ENCODE measurements at regions not wholly inside any gene's neighbourhood (a gene's known extent, or its start where the extent isn't known, plus 50 kb on each side); places are given as distances from the start of the nearest gene placed in this dataset.
A peak's percentile ranks its signal among the peaks of the same experiment; 100 is the strongest.

DNA sequence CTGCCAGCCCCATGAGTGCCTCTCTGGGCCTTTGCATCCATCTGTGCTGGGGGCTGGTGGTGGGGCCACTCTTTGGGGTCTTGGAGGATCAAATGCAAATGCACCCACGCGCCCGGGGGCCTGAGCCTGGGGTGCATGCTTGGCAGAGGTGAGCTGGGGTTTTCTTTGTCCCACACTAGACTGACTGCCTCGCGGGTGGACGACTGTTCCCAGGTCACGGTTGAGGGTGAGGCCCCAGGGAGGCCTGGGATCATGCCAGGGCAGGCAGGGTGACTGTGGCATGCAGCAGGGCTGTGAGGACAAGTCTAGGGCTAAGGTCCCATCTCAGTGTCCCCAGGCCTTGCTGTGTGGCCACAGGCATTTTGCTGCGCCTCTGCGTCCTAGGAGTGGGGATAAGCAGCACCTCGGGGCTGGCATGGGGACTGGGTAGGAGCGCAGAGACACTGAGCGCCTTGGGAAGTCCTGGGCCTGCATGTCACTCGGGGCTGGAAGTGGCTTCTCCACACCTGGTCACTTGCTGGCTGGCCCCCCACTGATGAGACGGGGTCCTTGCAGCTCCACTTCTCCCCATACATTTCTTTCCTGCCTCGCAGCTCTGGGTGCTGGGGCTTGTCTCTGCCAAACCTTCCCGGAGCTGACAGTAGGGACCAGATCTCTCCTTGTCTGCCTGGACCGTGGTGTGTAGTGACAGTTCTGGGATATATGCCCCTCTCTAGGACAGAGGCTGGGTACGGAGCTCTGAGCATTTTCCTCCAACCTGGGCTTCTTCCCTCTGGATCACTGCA, 133.1 kb downstream of the CTTN start:
- TF ChIP-seq POLR2A (IDR thresholded peaks at IDR 0.05), result no peak
- no peaks in the 10 kb centered on the region for H3K36me3 ChIP-seq
- no CpG with 5 or more reads among the region's 18 CpGs for WGBS (ENCODE audit: insufficient coverage, low coverage, low lambda C conversion rate, missing lambda C conversion rate)
- intact Hi-C loops (cut with DNase I), result no loop called here
- no peaks in the 10 kb centered on the region for H3K9me3 ChIP-seq
- H3K4me1 ChIP-seq, result no peaks in the 10 kb centered on the region
- H3K27ac ChIP-seq, result no peak overlapping the region
- no peak overlapping the region for H3K4me3 ChIP-seq
- H3K27me3 ChIP-seq, result no peaks in the 10 kb centered on the region
- peak in 2 of 3 donors; percentile 13 to 46 for DNase-seq
- peak in 2 of 4 donors; percentile 11 to 18 for ATAC-seq

- Histone ChIP-seq H3K4me1 (no peaks in the 10 kb centered on the region), H3K9me3 (no peaks in the 10 kb centered on the region), H3K36me3 (no peaks in the 10 kb centered on the region), H3K27ac (no peak overlapping the region), H3K4me3 (no peak overlapping the region), H3K27me3 (no peaks in the 10 kb centered on the region)
- ATAC-seq (no peak), DNase-seq (peak in 2 of 3 donors; percentile 5 to 11)
- no peak for TF ChIP-seq CTCF (IDR thresholded peaks at IDR 0.05)
- no peak for TF ChIP-seq POLR2A (IDR thresholded peaks at IDR 0.05)
- intact Hi-C loops (cut with DNase I), result no loop called here
- WGBS (ENCODE audit: insufficient coverage, low coverage, low lambda C conversion rate, missing lambda C conversion rate), result no CpG with 5 or more reads among the region's 1 CpG
These were observed 133.7 kb downstream of the CTTN start for GRCh38 chr11:70532066-70532440.

- no peak overlapping the region for H3K27ac ChIP-seq
- H3K9me3 ChIP-seq, result no peaks in the 10 kb centered on the region
- DNase-seq (peak in 2 of 3 donors; percentile 1 to 35), ATAC-seq (no peak)
- H3K4me3 ChIP-seq, result no peak overlapping the region
- TF ChIP-seq CTCF (IDR thresholded peaks at IDR 0.05), result no peak
- TF ChIP-seq POLR2A (IDR thresholded peaks at IDR 0.05), result no peak
- no peaks in the 10 kb centered on the region for H3K4me1 ChIP-seq
- no peaks in the 10 kb centered on the region for H3K36me3 ChIP-seq
- 74% methylated on average over 9 of the region's 15 CpGs for WGBS (ENCODE audit: insufficient coverage, low coverage, low lambda C conversion rate, missing lambda C conversion rate)
- no peaks in the 10 kb centered on the region for H3K27me3 ChIP-seq
- intact Hi-C loops (cut with DNase I), result no loop called here
These were observed 134.4 kb downstream of the CTTN start for GRCh38 chr11:70532731-70533130.

GRCh38 chr11:70535191-70535971, 137.1 kb downstream of the CTTN start:
- Histone ChIP-seq H3K9me3 (no peaks in the 10 kb centered on the region), H3K27me3 (no peaks in the 10 kb centered on the region), H3K4me3 (no peak overlapping the region), H3K36me3 (no peaks in the 10 kb centered on the region), H3K27ac (no peak overlapping the region), H3K4me1 (no peaks in the 10 kb centered on the region)
- TF ChIP-seq CTCF (IDR thresholded peaks at IDR 0.05) (no peak), POLR2A (IDR thresholded peaks at IDR 0.05) (no peak)
- DNase-seq, result peak in 1 of 3 donors; percentile 11
- WGBS (ENCODE audit: insufficient coverage, low coverage, low lambda C conversion rate, missing lambda C conversion rate), result 88% methylated on average over 12 of the region's 16 CpGs
- ATAC-seq, result no peak
- intact Hi-C loops (cut with DNase I), result no loop called here
